GM23338 (cell line): ENCODE measurements at regions not wholly inside any gene's neighbourhood (a gene's known extent, or its start where the extent isn't known, plus 50 kb on each side); places are given as distances from the start of the nearest gene placed in this dataset.

Experiments used
- ATAC-seq: fragments of 200-7000 bp; cut with Tn5 transposase; 3 replicates; pipeline ENCODE4 v1.9.1; 2020
- DNase-seq: peaks from one replicate; pipeline ENCODE4 v3.0.0-alpha.2; 2015; ENCODE audit warnings: low spot score
- H2AFZ ChIP-seq: fragments of 200-600 bp; sonication (generic); 2 replicates; pipeline ENCODE4 v1.8.0; 2016; ENCODE audit warnings: antibody characterized with exemption, mild to moderate bottlenecking, moderate library complexity
- H3F3A ChIP-seq: fragments of 200-600 bp; sonication (generic); replicated peaks from 2 replicates; pipeline ENCODE4 v1.8.0; 2017; ENCODE audit warnings: antibody characterized with exemption, mixed run types, low read depth
- H3K27ac ChIP-seq: fragments of 200-600 bp; sonication (generic); 2 replicates; pipeline ENCODE4 v1.6.1; 2016; ENCODE audit warnings: low read depth
- H3K27me3 ChIP-seq: fragments of 200-600 bp; sonication (generic); 2 replicates; pipeline ENCODE4 v1.8.0; 2016; ENCODE audit warnings: mild to moderate bottlenecking, mixed run types, moderate library complexity; ENCODE audit not compliant: insufficient read depth
- H3K36me3 ChIP-seq: fragments of 200-600 bp; sonication (generic); 2 replicates; pipeline ENCODE4 v1.8.0; 2016; ENCODE audit warnings: mild to moderate bottlenecking; ENCODE audit not compliant: insufficient read depth
- H3K4me1 ChIP-seq: fragments of 200-600 bp; sonication (generic); 2 replicates; pipeline ENCODE4 v1.8.0; 2016; ENCODE audit warnings: mild to moderate bottlenecking, moderate library complexity; ENCODE audit not compliant: insufficient read depth
- H3K4me2 ChIP-seq: fragments of 200-600 bp; sonication (generic); 2 replicates; pipeline ENCODE4 v1.7.1; 2017; ENCODE audit warnings: mixed run types
- H3K4me3 ChIP-seq: fragments of 200-600 bp; sonication (generic); 2 replicates; pipeline ENCODE4 v1.6.1; 2016; ENCODE audit warnings: mixed run types
- H3K79me2 ChIP-seq: fragments of 200-600 bp; sonication (generic); replicated peaks from 2 replicates; pipeline ENCODE4 v1.8.0; 2017; ENCODE audit warnings: mild to moderate bottlenecking; ENCODE audit not compliant: insufficient read depth
- H3K9me2 ChIP-seq: fragments of 200-600 bp; sonication (generic); 2 replicates; pipeline ENCODE4 v1.8.0; 2017; ENCODE audit not compliant: insufficient read depth
- H4K20me1 ChIP-seq: fragments of 200-600 bp; sonication (generic); replicated peaks from 2 replicates; pipeline ENCODE4 v1.8.0; 2017; ENCODE audit warnings: mild to moderate bottlenecking; ENCODE audit not compliant: insufficient read depth
- H3K27ac Mint-ChIP-seq: 2 replicates; pipeline ENCODE4 v1.8.0; 2020; ENCODE audit warnings: inconsistent platforms, mild to moderate bottlenecking, moderate library complexity, mixed read lengths
- H3K27me3 Mint-ChIP-seq: 3 replicates; pipeline ENCODE4 v1.8.0; 2022; ENCODE audit warnings: low read depth, mild to moderate bottlenecking, moderate library complexity, mixed read lengths, inconsistent platforms; ENCODE audit not compliant: insufficient read depth, poor library complexity
- H3K36me3 Mint-ChIP-seq: 3 replicates; pipeline ENCODE4 v1.8.0; 2021; ENCODE audit warnings: low read depth, mild to moderate bottlenecking, inconsistent platforms, moderate library complexity, mixed read lengths
- H3K4me1 Mint-ChIP-seq: 3 replicates; pipeline ENCODE4 v1.8.0; 2020; ENCODE audit warnings: mild to moderate bottlenecking, inconsistent platforms, mixed read lengths
- H3K4me3 Mint-ChIP-seq: 3 replicates; pipeline ENCODE4 v1.8.0; 2021; ENCODE audit warnings: moderate library complexity, mild to moderate bottlenecking, inconsistent platforms, mixed read lengths
- H3K9me3 Mint-ChIP-seq: 3 replicates; pipeline ENCODE4 v1.8.0; 2020; ENCODE audit warnings: moderate library complexity, mild to moderate bottlenecking, inconsistent platforms, mixed read lengths
- CTCF ChIP-seq, 2 experiments: fragments of 200-600 bp in 1 of 2; sonication (generic) in 1 of 2; conservative IDR thresholded peaks; 2 replicates each; pipeline versions ENCODE4 v1.5.1 to v1.6.1; 2016 to 2017; ENCODE audit warnings: antibody characterized with exemption in 2 of 2, low read depth in 2 of 2, mild to moderate bottlenecking in 2 of 2, moderate library complexity in 1 of 2
- ETS1 ChIP-seq: IDR thresholded peaks from 2 replicates; pipeline ENCODE4 v1.6.1; 2016; ENCODE audit warnings: antibody characterized with exemption
- EZH2 ChIP-seq: fragments of 200-600 bp; sonication (generic); IDR thresholded peaks from one replicate; pipeline ENCODE4 v1.8.0; 2017; ENCODE audit warnings: antibody characterized with exemption, mild to moderate bottlenecking, low read depth; ENCODE audit not compliant: unreplicated experiment
- EZH2phosphoT487 ChIP-seq: fragments of 200-600 bp; sonication (generic); IDR thresholded peaks from one replicate; pipeline ENCODE4 v1.8.1; 2018; ENCODE audit warnings: antibody characterized with exemption; ENCODE audit not compliant: unreplicated experiment
- REST ChIP-seq: IDR thresholded peaks from one replicate; pipeline ENCODE4 v1.6.1; 2018; ENCODE audit warnings: antibody characterized with exemption; ENCODE audit not compliant: unreplicated experiment
- STAT1 ChIP-seq: IDR thresholded peaks from one replicate; pipeline ENCODE4 v1.6.1; 2016; ENCODE audit warnings: antibody characterized with exemption; ENCODE audit not compliant: unreplicated experiment
- ZNF114 ChIP-seq: fragments of 250-450 bp; sonication (Bioruptor Pico); IDR thresholded peaks from 2 replicates; pipeline ENCODE4 v1.5.0; 2020; ENCODE audit warnings: mild to moderate bottlenecking, moderate library complexity
- ZNF331 ChIP-seq: fragments of 250-450 bp; sonication (Bioruptor Pico); IDR thresholded peaks from 2 replicates; pipeline ENCODE4 v1.5.0; 2020; ENCODE audit warnings: low read depth, mild to moderate bottlenecking, moderate library complexity
- ZNF462 ChIP-seq: fragments of 250-450 bp; sonication (Bioruptor Pico); IDR thresholded peaks from 2 replicates; pipeline ENCODE4 v1.5.0; 2020; ENCODE audit warnings: mild to moderate bottlenecking, moderate library complexity

- no peak for TF ChIP-seq ZNF114 (CRISPR knock-in tag)
- TF ChIP-seq ETS1: no peak
- TF ChIP-seq STAT1: no peak
- no peak for TF ChIP-seq REST
- TF ChIP-seq ZNF331 (CRISPR knock-in tag): no peak
- no peak for TF ChIP-seq EZH2
- TF ChIP-seq CTCF (conservative IDR thresholded peaks at IDR 0.05; ENCODE audit: low read depth in 2 of 2): no peak
Observed at GRCh38 chr4:130689181-130689580, 1593.2 kb downstream of the C4orf33 start (continued).

- H3K4me2 ChIP-seq: no peak overlapping the region
- Mint-ChIP-seq H3K27ac (no peak overlapping the region), H3K4me1 (peaks cover 6% of the 10 kb centered on the region; the same call in 2 of the 3 replicates), H3K9me3 (no peaks in the 10 kb centered on the region), H3K4me3 (no peak overlapping the region), H3K27me3 (no peaks in the 10 kb centered on the region), H3K36me3 (no peaks in the 10 kb centered on the region)
- ATAC-seq (no peak), DNase-seq (no peak)
- H3K27ac ChIP-seq: no peak overlapping the region
- H2AFZ ChIP-seq: no peak overlapping the region
- H4K20me1 ChIP-seq: no peaks in the 10 kb centered on the region
- H3K79me2 ChIP-seq: no peaks in the 10 kb centered on the region
- no peaks in the 10 kb centered on the region for H3K4me1 ChIP-seq
- H3K9me2 ChIP-seq: no peaks in the 10 kb centered on the region
- no peaks in the 10 kb centered on the region for H3K36me3 ChIP-seq
- no peaks in the 10 kb centered on the region for H3F3A ChIP-seq
- H3K27me3 ChIP-seq: no peaks in the 10 kb centered on the region
- H3K4me3 ChIP-seq: no peak overlapping the region
- TF ChIP-seq EZH2phosphoT487 (no peak), ETS1 (no peak), ZNF462 (CRISPR knock-in tag) (no peak), ZNF331 (CRISPR knock-in tag) (no peak)
Observed at GRCh38 chr4:130698251-130698650, 1602.3 kb downstream of the C4orf33 start.
